ENCODE measurements at regions not wholly inside any gene's neighbourhood (a gene's known extent, or its start where the extent isn't known, plus 50 kb on each side); places are given as distances from the start of the nearest gene placed in this dataset.
"Not testable (repeated sequence)": the region's sequence is repeated elsewhere in the genome, so short reads cannot be mapped to it uniquely, and the experiment has no call there.

- no peak for DNase-seq
Observed at GRCh38 chr21:31530897-31531705, 128.4 kb upstream of the SOD1 start.

DNA sequence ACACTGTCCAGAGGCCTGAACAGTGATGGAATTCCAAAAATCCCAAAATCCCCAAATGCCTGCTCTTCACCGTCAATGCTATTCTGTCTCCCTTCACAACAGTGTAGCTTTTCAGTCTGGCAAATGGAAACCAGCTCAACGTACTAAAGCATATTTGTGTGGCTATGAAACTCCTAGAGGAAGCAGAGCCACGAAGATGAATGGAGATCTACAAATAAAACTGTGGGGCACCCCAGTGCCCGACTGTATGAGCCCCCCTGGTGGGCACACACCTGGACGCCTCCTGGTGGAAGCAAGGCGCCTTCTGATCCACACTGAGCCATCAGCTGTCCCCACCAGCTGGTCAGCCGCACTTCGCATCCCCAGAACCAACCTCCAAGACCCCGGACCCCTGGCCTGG, 129.1 kb upstream of the SOD1 start:
- no peak for DNase-seq

DNA sequence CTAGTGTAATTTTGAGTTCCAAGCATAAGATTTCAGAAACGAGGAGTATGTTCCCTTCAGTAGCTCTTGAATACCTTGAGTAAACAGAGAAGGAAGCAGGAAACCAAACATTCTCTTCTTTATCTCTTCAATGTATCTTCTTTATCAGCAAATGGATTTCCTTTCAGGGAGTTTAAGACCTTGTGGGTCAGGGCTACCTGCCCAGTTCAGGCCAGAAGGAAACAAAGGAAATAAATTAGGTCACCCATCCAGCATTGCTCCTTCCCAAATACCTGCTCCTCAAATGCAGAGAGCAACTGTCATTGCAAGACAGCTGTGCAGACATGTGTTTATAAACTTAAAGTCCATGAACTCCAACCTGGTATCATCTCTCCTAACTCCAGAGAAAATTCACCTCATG, 130.1 kb upstream of the SOD1 start:
- no peak for DNase-seq

- no peak for DNase-seq
Observed at GRCh38 chr21:31526040-31526439, 133.5 kb upstream of the SOD1 start.

- no peak for DNase-seq
Observed at GRCh38 chr21:31524140-31524539, 135.4 kb upstream of the SOD1 start.

DNA sequence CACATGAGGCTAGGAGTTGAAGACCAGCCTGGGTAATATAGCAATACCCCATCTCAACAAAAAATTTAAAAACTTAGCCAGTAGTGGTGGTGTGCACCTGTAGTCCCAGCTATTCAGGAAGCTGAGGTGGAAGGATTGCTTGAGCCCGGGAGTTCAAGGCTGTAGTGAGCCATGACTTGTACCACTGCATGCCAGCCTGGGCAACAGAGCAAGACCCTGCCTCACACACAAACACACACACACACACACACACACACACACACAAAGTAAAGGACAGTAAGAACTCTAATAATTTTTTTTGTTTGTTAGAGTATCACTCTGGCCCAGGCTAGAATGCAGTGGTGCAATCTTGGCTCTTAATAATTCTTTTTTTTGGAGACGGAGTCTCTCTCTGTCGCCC, 138.0 kb upstream of the SOD1 start:
- no peak for DNase-seq

- no peak for DNase-seq
Observed at GRCh38 chr21:31520561-31521098, 138.9 kb upstream of the SOD1 start.

DNA sequence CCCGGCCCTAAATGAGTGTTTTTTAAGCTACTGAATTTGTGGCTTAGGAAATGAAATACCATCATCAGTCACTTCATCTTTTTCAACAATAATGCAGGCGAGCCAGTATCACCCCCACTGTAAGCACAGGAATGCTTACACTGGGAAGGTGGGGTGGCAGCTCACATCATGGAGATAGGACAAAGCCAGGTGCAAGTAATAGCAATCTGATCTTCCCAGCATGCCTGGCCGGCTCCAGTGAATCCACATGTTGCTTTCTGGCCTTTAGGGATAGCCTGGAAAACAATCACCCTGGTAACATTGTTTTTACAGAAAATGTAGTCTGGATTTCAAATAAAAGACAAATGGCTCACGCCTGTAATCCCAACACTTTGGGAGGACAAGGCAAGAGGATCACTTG, 140.9 kb upstream of the SOD1 start:
- DNase-seq: no peak

DNA sequence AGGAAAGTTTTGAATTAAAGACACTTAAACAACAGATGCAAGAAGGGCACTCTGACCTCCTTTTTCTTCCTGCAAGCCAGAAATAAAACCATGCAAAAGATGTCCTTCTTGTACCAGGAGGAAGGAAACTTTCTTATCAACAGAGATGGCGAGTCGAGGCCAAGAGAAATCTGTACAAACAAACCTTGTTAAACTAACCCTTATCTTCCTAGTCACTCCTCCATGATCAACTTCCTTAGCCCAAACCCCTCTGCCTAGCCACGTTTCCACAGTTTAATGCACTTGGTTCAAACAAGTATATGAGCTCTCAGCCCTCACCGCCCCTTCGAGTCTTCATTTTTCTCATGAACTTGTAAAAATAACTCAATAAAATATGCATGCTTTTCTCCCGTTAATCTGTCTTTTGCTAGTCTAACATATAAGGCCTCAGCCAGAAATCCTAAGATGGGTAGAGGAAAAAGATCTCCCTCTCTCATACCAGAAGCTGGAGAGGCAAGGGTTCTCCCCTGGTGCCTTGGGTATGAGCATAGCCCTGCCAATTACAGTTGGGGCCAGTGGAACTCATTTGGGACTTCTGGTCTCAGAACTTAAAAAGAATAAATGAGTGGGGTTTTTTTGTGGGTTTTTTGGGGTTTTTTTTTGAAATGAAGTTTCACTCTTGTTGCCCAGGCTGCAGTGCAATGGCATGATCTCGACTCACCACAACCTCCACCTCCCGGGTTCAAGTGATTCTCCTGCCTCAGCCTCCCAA, 141.7 kb upstream of the SOD1 start:
- no peak for DNase-seq

- no peak for DNase-seq
Observed at GRCh38 chr21:31515253-31515652, 144.2 kb upstream of the SOD1 start.

- DNase-seq: no peak
Observed at GRCh38 chr21:31514598-31514997, 144.9 kb upstream of the SOD1 start.

DNA sequence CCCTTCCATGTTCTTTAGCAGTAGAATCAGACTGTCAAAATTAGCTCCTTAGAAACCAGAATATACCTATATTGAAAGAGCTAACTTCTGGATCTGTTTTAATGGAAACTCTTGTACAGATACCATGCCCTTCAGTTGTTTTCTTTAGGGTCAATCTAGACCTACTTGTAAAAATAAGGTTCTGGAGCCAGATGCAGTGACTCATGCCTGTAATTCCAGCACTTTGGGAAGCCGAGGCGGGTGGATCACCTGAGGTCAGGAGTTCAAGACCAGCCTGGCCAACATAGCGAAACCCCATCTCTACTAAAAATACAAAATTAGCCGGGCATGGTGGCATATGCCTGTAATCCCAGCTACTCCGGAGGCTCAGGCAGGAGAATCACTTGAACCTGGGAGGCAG, 146.0 kb upstream of the SOD1 start:
- DNase-seq: not testable (repeated sequence)

- not testable (repeated sequence) for DNase-seq
Observed at GRCh38 chr21:31511999-31512398, 147.5 kb upstream of the SOD1 start.

GRCh38 chr21:31511258-31511657, 148.2 kb upstream of the SOD1 start:
- DNase-seq: no peak

- no peak for DNase-seq
Observed at GRCh38 chr21:31509194-31510017, 150.1 kb upstream of the SOD1 start.

DNA sequence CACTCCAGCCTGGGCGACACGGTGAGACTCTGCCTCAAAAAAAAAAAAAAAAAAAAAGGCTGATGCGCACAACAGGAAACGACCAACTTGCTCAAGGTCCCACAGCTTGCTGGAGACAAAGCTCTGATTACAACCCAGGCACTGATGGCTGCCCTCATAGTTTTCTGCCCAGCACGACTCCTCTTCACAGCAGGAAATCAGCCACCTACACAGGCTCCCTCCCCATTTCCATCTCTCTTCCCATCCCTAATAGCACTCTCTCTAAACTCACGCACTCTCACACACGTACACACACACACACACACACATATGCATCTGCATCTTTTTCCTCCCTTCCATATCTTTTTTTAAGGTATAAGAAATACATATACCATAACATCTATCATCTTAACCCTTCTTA, 153.5 kb upstream of the SOD1 start:
- no peak for DNase-seq

- no peak for DNase-seq
Observed at GRCh38 chr21:31503939-31504338, 155.6 kb upstream of the SOD1 start.

DNA sequence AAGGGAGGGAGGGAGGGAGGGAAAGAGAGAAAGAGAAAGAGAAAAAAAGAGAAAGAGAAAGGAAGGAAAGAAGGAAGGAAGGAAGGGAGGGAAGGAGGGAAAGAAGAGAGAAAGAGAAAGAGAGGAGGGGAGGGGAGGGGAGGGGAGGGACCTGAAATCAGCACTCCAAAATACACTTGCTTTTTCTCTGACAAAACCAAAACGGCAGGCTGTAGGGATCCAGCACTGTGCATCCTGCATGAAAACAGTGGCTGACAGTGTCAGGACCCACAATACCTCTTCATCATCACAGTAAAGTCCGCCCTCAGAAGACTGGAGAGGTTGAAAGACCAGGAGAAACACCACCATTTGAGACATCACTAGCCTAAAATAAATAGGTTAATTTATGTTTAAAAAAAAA, 156.0 kb upstream of the SOD1 start:
- no peak for DNase-seq

DNA sequence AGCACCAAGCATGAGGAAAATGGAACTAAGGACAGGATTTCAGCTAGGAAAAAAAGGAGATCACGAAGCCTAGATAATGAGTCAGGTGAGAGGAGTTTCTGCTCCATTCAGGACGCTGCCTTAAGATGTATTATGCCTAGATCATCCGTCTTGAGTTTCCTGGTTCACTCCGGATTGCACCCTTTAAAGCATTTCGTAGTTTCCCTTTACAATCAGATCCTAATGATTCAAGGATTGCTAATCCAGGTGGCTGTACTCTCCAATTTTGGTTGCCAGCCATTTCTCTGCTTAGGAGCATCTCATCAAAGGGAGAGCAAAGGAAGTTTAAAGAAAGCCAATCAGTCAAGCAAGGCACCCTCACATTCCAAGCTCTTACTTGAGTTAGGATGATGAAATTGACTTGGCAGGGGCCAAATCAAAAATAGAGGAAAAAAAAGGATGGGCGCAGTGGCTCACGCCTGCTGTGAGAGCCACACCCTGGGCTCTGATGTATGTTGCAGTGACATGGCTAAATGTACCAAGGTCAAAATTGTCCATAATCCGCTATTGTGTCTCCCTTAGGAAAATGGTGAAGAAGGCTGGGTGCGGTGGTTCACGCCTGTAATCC, 156.9 kb upstream of the SOD1 start:
- no peak for DNase-seq

DNA sequence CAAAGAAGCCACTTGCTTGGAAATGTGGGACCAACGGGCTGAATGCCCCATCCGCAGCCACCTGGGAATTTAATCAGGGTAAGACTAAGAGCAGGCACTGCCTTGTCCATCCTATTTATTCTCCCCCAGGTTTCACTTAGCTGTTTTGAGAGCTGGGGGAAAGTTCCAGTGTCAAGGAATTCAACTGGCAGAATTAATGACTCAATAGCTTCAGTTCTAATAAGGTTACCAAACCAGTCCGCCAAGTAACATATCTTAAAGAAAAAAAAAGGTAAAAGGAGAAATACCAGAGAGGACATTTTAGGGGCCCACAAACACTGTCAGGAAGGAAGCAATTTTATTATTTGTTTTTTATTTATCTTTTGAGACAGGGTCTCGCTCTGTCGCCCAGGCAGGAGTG, 157.6 kb upstream of the SOD1 start:
- no peak for DNase-seq

- no peak for DNase-seq
Observed at GRCh38 chr21:31500982-31501381, 156.9 kb upstream of the TIAM1 start.

- no peak for DNase-seq
Observed at GRCh38 chr21:31500071-31500470, 156.0 kb upstream of the TIAM1 start.

GRCh38 chr21:31498985-31499384, 154.9 kb upstream of the TIAM1 start:
- DNase-seq: no peak

All from GOT3 (cell line).